Breast epithelium (tissue), 4 donors: ENCODE measurements at regions not wholly inside any gene's neighbourhood (a gene's known extent, or its start where the extent isn't known, plus 50 kb on each side); places are given as distances from the start of the nearest gene placed in this dataset.

Experiments
- DNase-seq, 2 donors: peaks; one replicate each; pipeline ENCODE4 v3.0.0-alpha.2; 2019; ENCODE audit warnings: low spot score in 2 of 2
- H3K27ac ChIP-seq, 2 donors: fragments of 200-600 bp; sonication (generic) in 1 of 2; one replicate each; pipeline ENCODE4 v1.5.1; 2016 to 2019; ENCODE audit warnings: mild to moderate bottlenecking in 1 of 2
- H3K27me3 ChIP-seq, 2 donors: fragments of 200-600 bp; sonication (generic) in 1 of 2; one replicate each; pipeline versions ENCODE4 v1.5.1 to v1.6.0; 2017 to 2019; ENCODE audit warnings: control low read depth in 1 of 2, mild to moderate bottlenecking in 1 of 2
- H3K36me3 ChIP-seq: fragments of 200-600 bp; one replicate; pipeline ENCODE4 v1.5.1; 2019
- H3K4me1 ChIP-seq, 2 donors: fragments of 200-600 bp; sonication (generic); one replicate each; pipeline ENCODE4 v1.5.1; 2016 to 2019; ENCODE audit warnings: control low read depth in 1 of 2
- H3K4me3 ChIP-seq, 3 donors: fragments of 200-600 bp; sonication (generic); 1 replicate in 2 of 3; 2 replicates in 1 of 3; pipeline ENCODE4 v1.5.1; 2016 to 2019; ENCODE audit warnings: mild to moderate bottlenecking in 3 of 3, moderate library complexity in 2 of 3
- H3K9me3 ChIP-seq, 2 donors: fragments of 200-600 bp; sonication (generic) in 1 of 2; one replicate each; pipeline ENCODE4 v1.5.1; 2016 to 2019; ENCODE audit warnings: control low read depth in 1 of 2
- CTCF ChIP-seq, 3 donors: fragments of 450-650 bp; IDR thresholded peaks; one replicate each; pipeline ENCODE4 v1.5.1; 2016 to 2017; ENCODE audit warnings: antibody characterized with exemption in 3 of 3, mild to moderate bottlenecking in 3 of 3, moderate library complexity in 3 of 3
- POLR2A ChIP-seq: fragments of 450-650 bp; IDR thresholded peaks from one replicate; pipeline ENCODE4 v1.6.1; 2016; ENCODE audit warnings: antibody characterized with exemption, mild to moderate bottlenecking, moderate library complexity
- POLR2AphosphoS5 ChIP-seq, 3 donors: sonication (generic); formaldehyde crosslinking; IDR thresholded peaks; one replicate each; pipeline ENCODE4 v1.6.1; 2017; ENCODE audit warnings: antibody characterized with exemption in 3 of 3
- intact Hi-C: fragments of 100-400 bp; cut with DNase I; formaldehyde crosslinking; loops from one replicate; pipeline ENCODE4 v1.15.1; 2023; ENCODE audit warnings: low total_unique reads

DNA sequence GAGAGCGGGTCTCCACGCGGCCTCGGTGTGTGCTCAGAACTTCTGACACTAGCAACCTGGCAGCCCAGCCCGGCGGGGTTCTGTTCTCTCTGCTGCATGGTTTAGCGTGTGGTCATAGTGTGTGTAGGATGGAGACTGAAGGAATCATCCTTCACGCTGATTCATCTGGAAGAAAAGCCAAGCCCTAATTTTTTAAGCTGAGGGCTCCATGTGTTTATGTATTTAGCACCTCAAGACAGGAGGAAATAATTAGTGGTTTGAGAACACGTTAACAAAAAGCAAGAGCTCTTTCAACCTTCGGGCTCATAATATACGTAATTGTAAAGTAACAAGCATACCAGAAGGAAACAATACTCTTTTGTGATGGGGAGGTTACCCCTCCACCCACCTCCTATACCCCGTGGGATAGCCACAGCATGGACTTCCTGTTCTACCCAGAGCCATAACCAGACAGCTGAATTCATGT lies 504.6 kb upstream of the MKI67 start:
- no peaks in the 10 kb centered on the region for H3K36me3 ChIP-seq
- intact Hi-C loops: no loop called here

GRCh38 chr10:128631801-128632241 lies 505.6 kb upstream of the MKI67 start:
- Histone ChIP-seq H3K4me1 (no peaks in the 10 kb centered on the region), H3K27me3 (no peaks in the 10 kb centered on the region), H3K9me3 (no peaks in the 10 kb centered on the region), H3K36me3 (no peaks in the 10 kb centered on the region), H3K4me3 (no peak overlapping the region), H3K27ac (no peak overlapping the region)
- no peak for DNase-seq
- TF ChIP-seq POLR2AphosphoS5 (IDR thresholded peaks at IDR 0.05): no peak
- peak in 2 of 3 donors; percentile 23 to 32 for TF ChIP-seq CTCF (IDR thresholded peaks at IDR 0.05)
- TF ChIP-seq POLR2A: no peak
- intact Hi-C loops: no loop called here

More for the DNA sequence above, 504.6 kb upstream of the MKI67 start:
- no peaks in the 10 kb centered on the region for H3K27me3 ChIP-seq
- no peak for DNase-seq
- H3K4me1 ChIP-seq: no peaks in the 10 kb centered on the region
- no peak overlapping the region for H3K4me3 ChIP-seq
- H3K9me3 ChIP-seq: no peaks in the 10 kb centered on the region
- TF ChIP-seq POLR2AphosphoS5 (IDR thresholded peaks at IDR 0.05) (no peak), POLR2A (no peak), CTCF (IDR thresholded peaks at IDR 0.05) (no peak)
- peak overlapping the region in 1 of 2 donors; percentile 17 for H3K27ac ChIP-seq

GRCh38 chr10:128632694-128633093 lies 506.5 kb upstream of the MKI67 start:
- no peak overlapping the region for H3K27ac ChIP-seq
- no peaks in the 10 kb centered on the region for H3K27me3 ChIP-seq
- no peak for DNase-seq
- H3K9me3 ChIP-seq: no peaks in the 10 kb centered on the region
- intact Hi-C loops: no loop called here
- H3K4me3 ChIP-seq: no peak overlapping the region
- TF ChIP-seq CTCF (IDR thresholded peaks at IDR 0.05): no peak
- no peak for TF ChIP-seq POLR2AphosphoS5 (IDR thresholded peaks at IDR 0.05)
- H3K4me1 ChIP-seq: no peaks in the 10 kb centered on the region
- H3K36me3 ChIP-seq: no peaks in the 10 kb centered on the region

DNA sequence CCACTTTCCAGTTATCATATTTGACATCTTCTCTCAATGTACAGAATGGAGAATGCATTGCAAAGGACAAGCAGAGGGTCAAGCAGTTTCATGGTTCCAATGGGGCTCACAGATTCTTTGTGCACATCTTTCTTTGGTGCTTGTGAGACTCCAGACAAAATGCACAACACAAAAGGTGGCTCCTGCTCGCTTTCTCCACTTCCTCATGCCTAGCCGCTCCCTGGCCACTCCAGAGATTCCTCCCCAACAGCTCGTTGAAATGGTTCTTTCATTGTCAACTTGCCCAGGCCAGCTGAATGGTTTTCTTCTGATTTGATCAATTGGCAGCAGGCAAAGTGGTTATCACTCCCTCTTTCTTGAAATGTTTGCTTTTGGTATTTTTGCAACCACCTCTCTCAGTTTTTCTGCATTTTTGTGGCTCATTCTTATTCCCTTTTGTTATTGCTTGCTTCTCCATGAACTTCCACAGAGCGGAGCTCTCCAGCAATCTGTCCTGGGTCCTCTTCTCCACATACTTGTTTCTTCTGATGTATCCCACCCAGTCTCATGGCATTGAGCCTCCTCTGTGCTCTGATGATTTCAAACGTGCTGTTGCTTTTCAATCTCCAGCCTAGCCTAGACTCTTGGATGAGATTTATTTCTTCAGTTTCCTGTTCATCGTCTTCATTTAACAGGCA lies 507.8 kb upstream of the MKI67 start:
- no peak for TF ChIP-seq POLR2AphosphoS5 (IDR thresholded peaks at IDR 0.05)
- no peak for TF ChIP-seq POLR2A
- no peak for TF ChIP-seq CTCF (IDR thresholded peaks at IDR 0.05)
- Histone ChIP-seq H3K27me3 (no peaks in the 10 kb centered on the region), H3K4me1 (no peaks in the 10 kb centered on the region), H3K36me3 (no peaks in the 10 kb centered on the region), H3K9me3 (peaks cover 0 to 5% of the 10 kb centered on the region in 2 donors), H3K4me3 (no peak overlapping the region), H3K27ac (no peak overlapping the region)
- intact Hi-C loops: no loop called here
- no peak for DNase-seq

DNA sequence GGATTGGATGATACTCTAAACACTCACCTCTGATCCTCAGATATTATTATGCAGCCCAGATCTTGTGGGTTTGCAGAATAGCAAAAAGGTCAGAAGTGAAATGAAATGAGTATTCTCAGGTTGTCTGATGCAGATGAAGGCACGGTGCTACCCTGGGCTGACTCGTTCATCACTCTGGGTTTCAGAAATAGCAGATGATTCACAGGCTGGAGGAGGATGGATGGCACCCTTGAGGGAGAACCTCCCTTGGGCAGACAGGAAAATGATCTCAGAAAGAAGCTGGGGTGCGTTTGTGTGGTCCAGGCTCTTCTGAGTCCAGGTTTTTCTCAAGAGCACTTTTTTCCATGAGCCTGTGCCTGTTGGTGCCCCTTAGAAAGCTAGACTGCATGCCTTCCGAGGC lies 515.8 kb upstream of the MKI67 start:
- Histone ChIP-seq H3K9me3 (peaks cover 0 to 8% of the 10 kb centered on the region in 2 donors), H3K27ac (no peak overlapping the region), H3K4me1 (no peaks in the 10 kb centered on the region), H3K36me3 (no peaks in the 10 kb centered on the region), H3K4me3 (no peak overlapping the region), H3K27me3 (no peaks in the 10 kb centered on the region)
- TF ChIP-seq POLR2A: no peak
- TF ChIP-seq CTCF (IDR thresholded peaks at IDR 0.05): no peak
- TF ChIP-seq POLR2AphosphoS5 (IDR thresholded peaks at IDR 0.05): no peak
- no peak for DNase-seq
- intact Hi-C loops: no loop called here
